ENCODE measurements at regions not wholly inside any gene's neighbourhood (a gene's known extent, or its start where the extent isn't known, plus 50 kb on each side); places are given as distances from the start of the nearest gene placed in this dataset.
"Not testable (repeated sequence)": the region's sequence is repeated elsewhere in the genome, so short reads cannot be mapped to it uniquely, and the experiment has no call there.

GRCh38 chr18:78790960-78791359 lies 188.7 kb upstream of the SALL3 start:
- no peak for DNase-seq

GRCh38 chr18:78792094-78792493 lies 187.5 kb upstream of the SALL3 start:
- no peak for DNase-seq

- no peak for DNase-seq
Observed at GRCh38 chr18:78792736-78793135, 186.9 kb upstream of the SALL3 start.

GRCh38 chr18:78793313-78794070 lies 186.1 kb upstream of the SALL3 start:
- no peak for DNase-seq

GRCh38 chr18:78794071-78794430 lies 185.6 kb upstream of the SALL3 start:
- DNase-seq: no peak

- DNase-seq: no peak
Observed at GRCh38 chr18:78796693-78797455, 182.7 kb upstream of the SALL3 start.

- DNase-seq: no peak
Observed at GRCh38 chr18:78797499-78797898, 182.1 kb upstream of the SALL3 start.

- DNase-seq: no peak
Observed at GRCh38 chr18:78798402-78799175, 181.0 kb upstream of the SALL3 start.

- DNase-seq: no peak
Observed at GRCh38 chr18:78799382-78800089, 180.1 kb upstream of the SALL3 start.

- not testable (repeated sequence) for DNase-seq
Observed at GRCh38 chr18:78800102-78800851, 179.3 kb upstream of the SALL3 start.

GRCh38 chr18:78801011-78801410 lies 178.6 kb upstream of the SALL3 start:
- DNase-seq: no peak

- no peak for DNase-seq
Observed at GRCh38 chr18:78803104-78803503, 176.5 kb upstream of the SALL3 start.

- DNase-seq: no peak
Observed at GRCh38 chr18:78804206-78805030, 175.2 kb upstream of the SALL3 start.

- DNase-seq: no peak
Observed at GRCh38 chr18:78805840-78806239, 173.8 kb upstream of the SALL3 start.

GRCh38 chr18:78807668-78808067 lies 171.9 kb upstream of the SALL3 start:
- DNase-seq: no peak

GRCh38 chr18:78809845-78810244 lies 169.8 kb upstream of the SALL3 start:
- no peak for DNase-seq

- DNase-seq: no peak
Observed at GRCh38 chr18:78810706-78811105, 168.9 kb upstream of the SALL3 start.

- no peak for DNase-seq
Observed at GRCh38 chr18:78812067-78812466, 167.6 kb upstream of the SALL3 start.

- DNase-seq: no peak
Observed at GRCh38 chr18:78813156-78813555, 166.5 kb upstream of the SALL3 start.

- no peak for DNase-seq
Observed at GRCh38 chr18:78813936-78814710, 165.5 kb upstream of the SALL3 start.

- DNase-seq: no peak
Observed at GRCh38 chr18:78814766-78815165, 164.9 kb upstream of the SALL3 start.
